ENCODE measurements at regions not wholly inside any gene's neighbourhood (a gene's known extent, or its start where the extent isn't known, plus 50 kb on each side); places are given as distances from the start of the nearest gene placed in this dataset.

- TF ChIP-seq EZH2 (IDR thresholded peaks at IDR 0.05; ENCODE audit: low read length, missing control alignments) = no peak
- TF ChIP-seq, protein P1, sequence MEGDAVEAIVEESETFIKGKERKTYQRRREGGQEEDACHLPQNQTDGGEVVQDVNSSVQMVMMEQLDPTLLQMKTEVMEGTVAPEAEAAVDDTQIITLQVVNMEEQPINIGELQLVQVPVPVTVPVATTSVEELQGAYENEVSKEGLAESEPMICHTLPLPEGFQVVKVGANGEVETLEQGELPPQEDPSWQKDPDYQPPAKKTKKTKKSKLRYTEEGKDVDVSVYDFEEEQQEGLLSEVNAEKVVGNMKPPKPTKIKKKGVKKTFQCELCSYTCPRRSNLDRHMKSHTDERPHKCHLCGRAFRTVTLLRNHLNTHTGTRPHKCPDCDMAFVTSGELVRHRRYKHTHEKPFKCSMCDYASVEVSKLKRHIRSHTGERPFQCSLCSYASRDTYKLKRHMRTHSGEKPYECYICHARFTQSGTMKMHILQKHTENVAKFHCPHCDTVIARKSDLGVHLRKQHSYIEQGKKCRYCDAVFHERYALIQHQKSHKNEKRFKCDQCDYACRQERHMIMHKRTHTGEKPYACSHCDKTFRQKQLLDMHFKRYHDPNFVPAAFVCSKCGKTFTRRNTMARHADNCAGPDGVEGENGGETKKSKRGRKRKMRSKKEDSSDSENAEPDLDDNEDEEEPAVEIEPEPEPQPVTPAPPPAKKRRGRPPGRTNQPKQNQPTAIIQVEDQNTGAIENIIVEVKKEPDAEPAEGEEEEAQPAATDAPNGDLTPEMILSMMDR (conservative IDR thresholded peaks at IDR 0.05 in 1 of 2, IDR thresholded peaks at IDR 0.05 in 1 of 2; ENCODE audit: low read depth in 1 of 2, low read length in 2 of 2) = no peak
- Histone ChIP-seq H3K79me2 (ENCODE audit: control insufficient read depth, insufficient read depth, low read length) (no peaks in the 10 kb centered on the region), H3K27me3 (ENCODE audit: control insufficient read depth, insufficient read depth, low read length) (no peaks in the 10 kb centered on the region), H2AFZ (ENCODE audit: low read length) (no peak overlapping the region), H3K4me2 (ENCODE audit: extremely low read depth, insufficient read depth, low read length) (no peak overlapping the region), H4K20me1 (ENCODE audit: control insufficient read depth, extremely low read depth, insufficient read depth, low read length) (no peaks in the 10 kb centered on the region), H3K9me3 (ENCODE audit: control insufficient read depth, insufficient read depth, low read depth, low read length) (no peaks in the 10 kb centered on the region), H3K4me1 (ENCODE audit: control insufficient read depth, extremely low read depth, insufficient read depth, low read length) (no peaks in the 10 kb centered on the region), H3K36me3 (ENCODE audit: control insufficient read depth, insufficient read depth, low read length) (no peaks in the 10 kb centered on the region), H3K4me3 (replicated peaks in 1 of 4; ENCODE audit: control extremely low read depth in 1 of 4, insufficient read depth in 1 of 4, low read depth in 3 of 4, low read length in 4 of 4) (no peak overlapping the region), H3K27ac (ENCODE audit: insufficient read depth, low read length) (no peak overlapping the region), H3K9ac (ENCODE audit: insufficient read depth, low read length) (no peak overlapping the region)
- no peak for DNase-seq (ENCODE audit: low read depth in 2 of 2)
Measured at GRCh38 chr9:16181539-16181938, 628.7 kb downstream of the CCDC171 start.

- no peaks in the 10 kb centered on the region for H3K79me2 ChIP-seq (ENCODE audit: control insufficient read depth, insufficient read depth, low read length)
- no peaks in the 10 kb centered on the region for H3K36me3 ChIP-seq (ENCODE audit: control insufficient read depth, insufficient read depth, low read length)
- no peaks in the 10 kb centered on the region for H3K27me3 ChIP-seq (ENCODE audit: control insufficient read depth, insufficient read depth, low read length)
- no peak overlapping the region for H3K4me3 ChIP-seq (replicated peaks in 1 of 4; ENCODE audit: control extremely low read depth in 1 of 4, insufficient read depth in 1 of 4, low read depth in 3 of 4, low read length in 4 of 4)
- H2AFZ ChIP-seq (ENCODE audit: low read length) = no peak overlapping the region
- H3K4me2 ChIP-seq (ENCODE audit: extremely low read depth, insufficient read depth, low read length) = no peak overlapping the region
- no peak overlapping the region for H3K27ac ChIP-seq (ENCODE audit: insufficient read depth, low read length)
- no peaks in the 10 kb centered on the region for H3K4me1 ChIP-seq (ENCODE audit: control insufficient read depth, extremely low read depth, insufficient read depth, low read length)
- no peak overlapping the region for H3K9ac ChIP-seq (ENCODE audit: insufficient read depth, low read length)
- no peaks in the 10 kb centered on the region for H3K9me3 ChIP-seq (ENCODE audit: control insufficient read depth, insufficient read depth, low read depth, low read length)
- no peaks in the 10 kb centered on the region for H4K20me1 ChIP-seq (ENCODE audit: control insufficient read depth, extremely low read depth, insufficient read depth, low read length)
- no peak for DNase-seq (ENCODE audit: low read depth in 2 of 2)
- TF ChIP-seq EZH2 (IDR thresholded peaks at IDR 0.05; ENCODE audit: low read length, missing control alignments) = no peak
- TF ChIP-seq, protein P1 (conservative IDR thresholded peaks at IDR 0.05 in 1 of 2, IDR thresholded peaks at IDR 0.05 in 1 of 2; ENCODE audit: low read depth in 1 of 2, low read length in 2 of 2) = no peak
Measured at GRCh38 chr9:16182784-16183183, 629.9 kb downstream of the CCDC171 start.

DNA sequence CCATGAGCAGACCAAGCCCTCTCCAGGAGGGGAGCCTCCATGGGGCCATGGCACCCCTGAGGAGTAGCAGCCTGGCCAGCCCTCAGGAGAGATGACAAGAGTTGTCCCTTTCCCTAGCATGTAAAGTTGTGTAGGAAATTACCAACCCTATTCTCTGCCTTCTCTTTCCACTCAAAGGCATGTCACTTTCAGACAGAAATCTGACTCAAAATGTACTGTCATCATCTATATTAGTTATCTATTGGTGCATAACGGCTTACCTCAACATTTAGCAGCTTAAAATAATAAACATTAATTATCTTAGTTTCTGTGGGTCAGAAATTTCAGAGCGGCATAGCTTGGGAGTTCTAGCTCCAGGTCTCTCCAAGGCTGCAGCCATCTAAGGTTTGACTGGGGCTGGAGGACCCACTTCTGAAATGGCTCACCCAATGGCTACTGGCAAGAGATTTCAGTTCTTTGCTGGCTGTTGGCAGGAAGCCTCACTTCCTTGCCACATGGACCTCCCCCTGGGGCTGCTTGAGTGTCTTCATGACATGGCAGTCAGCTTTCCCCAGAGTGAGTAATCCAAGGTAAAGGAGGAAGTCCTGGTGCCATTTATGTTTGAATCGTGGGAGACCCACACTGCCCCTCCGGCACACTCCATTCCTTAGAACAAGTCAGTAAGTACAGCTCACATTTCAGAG, 632.3 kb downstream of the CCDC171 start:
- Histone ChIP-seq H3K4me2 (ENCODE audit: extremely low read depth, insufficient read depth, low read length) (no peak overlapping the region), H3K27ac (ENCODE audit: insufficient read depth, low read length) (no peak overlapping the region), H4K20me1 (ENCODE audit: control insufficient read depth, extremely low read depth, insufficient read depth, low read length) (no peaks in the 10 kb centered on the region), H3K9me3 (ENCODE audit: control insufficient read depth, insufficient read depth, low read depth, low read length) (no peaks in the 10 kb centered on the region), H3K4me3 (replicated peaks in 1 of 4; ENCODE audit: control extremely low read depth in 1 of 4, insufficient read depth in 1 of 4, low read depth in 3 of 4, low read length in 4 of 4) (no peak overlapping the region), H3K4me1 (ENCODE audit: control insufficient read depth, extremely low read depth, insufficient read depth, low read length) (no peaks in the 10 kb centered on the region), H3K9ac (ENCODE audit: insufficient read depth, low read length) (no peak overlapping the region), H3K27me3 (ENCODE audit: control insufficient read depth, insufficient read depth, low read length) (no peaks in the 10 kb centered on the region), H3K36me3 (ENCODE audit: control insufficient read depth, insufficient read depth, low read length) (no peaks in the 10 kb centered on the region), H2AFZ (ENCODE audit: low read length) (no peak overlapping the region), H3K79me2 (ENCODE audit: control insufficient read depth, insufficient read depth, low read length) (no peaks in the 10 kb centered on the region)
- peak in 1 of 2 donors; percentile 35 for DNase-seq (ENCODE audit: low read depth in 2 of 2)
- no peak for TF ChIP-seq EZH2 (IDR thresholded peaks at IDR 0.05; ENCODE audit: low read length, missing control alignments)
- TF ChIP-seq, protein P1 (conservative IDR thresholded peaks at IDR 0.05 in 1 of 2, IDR thresholded peaks at IDR 0.05 in 1 of 2; ENCODE audit: low read depth in 1 of 2, low read length in 2 of 2) = no peak

Data from fibroblast of lung (primary cell).